Epithelial cell of esophagus (primary cell): ENCODE measurements at regions not wholly inside any gene's neighbourhood (a gene's known extent, or its start where the extent isn't known, plus 50 kb on each side); places are given as distances from the start of the nearest gene placed in this dataset.

Source experiments
- DNase-seq: peaks from one replicate; pipeline ENCODE4 v3.0.0; 2010; ENCODE audit warnings: low read depth
- H3K4me3 ChIP-seq: 2 replicates; pipeline ENCODE4 v1.5.1; 2011; ENCODE audit warnings: mild to moderate bottlenecking, low read length, control low read depth
- TF ChIP-seq, protein P1 (sequence below): IDR thresholded peaks from 2 replicates; pipeline ENCODE4 v1.5.1; 2011; ENCODE audit warnings: low read depth, mild to moderate bottlenecking, low read length, control low read depth, inconsistent platforms; ENCODE audit not compliant: insufficient read depth; ENCODE audit errors: missing control alignments

- H3K4me3 ChIP-seq: no peak overlapping the region
- no peak for DNase-seq
- TF ChIP-seq, protein P1, sequence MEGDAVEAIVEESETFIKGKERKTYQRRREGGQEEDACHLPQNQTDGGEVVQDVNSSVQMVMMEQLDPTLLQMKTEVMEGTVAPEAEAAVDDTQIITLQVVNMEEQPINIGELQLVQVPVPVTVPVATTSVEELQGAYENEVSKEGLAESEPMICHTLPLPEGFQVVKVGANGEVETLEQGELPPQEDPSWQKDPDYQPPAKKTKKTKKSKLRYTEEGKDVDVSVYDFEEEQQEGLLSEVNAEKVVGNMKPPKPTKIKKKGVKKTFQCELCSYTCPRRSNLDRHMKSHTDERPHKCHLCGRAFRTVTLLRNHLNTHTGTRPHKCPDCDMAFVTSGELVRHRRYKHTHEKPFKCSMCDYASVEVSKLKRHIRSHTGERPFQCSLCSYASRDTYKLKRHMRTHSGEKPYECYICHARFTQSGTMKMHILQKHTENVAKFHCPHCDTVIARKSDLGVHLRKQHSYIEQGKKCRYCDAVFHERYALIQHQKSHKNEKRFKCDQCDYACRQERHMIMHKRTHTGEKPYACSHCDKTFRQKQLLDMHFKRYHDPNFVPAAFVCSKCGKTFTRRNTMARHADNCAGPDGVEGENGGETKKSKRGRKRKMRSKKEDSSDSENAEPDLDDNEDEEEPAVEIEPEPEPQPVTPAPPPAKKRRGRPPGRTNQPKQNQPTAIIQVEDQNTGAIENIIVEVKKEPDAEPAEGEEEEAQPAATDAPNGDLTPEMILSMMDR: no peak
These were observed 269.2 kb upstream of the RGS18 start for GRCh38 chr1:191888996-191889622.

- DNase-seq: no peak
- H3K4me3 ChIP-seq: no peak overlapping the region
- TF ChIP-seq, protein P1: no peak
These were observed 268.6 kb upstream of the RGS18 start for GRCh38 chr1:191889623-191890003.

- DNase-seq: peak; percentile 4
- TF ChIP-seq, protein P1: no peak
- H3K4me3 ChIP-seq: no peak overlapping the region
These were observed 267.7 kb upstream of the RGS18 start for GRCh38 chr1:191890433-191891088.

DNA sequence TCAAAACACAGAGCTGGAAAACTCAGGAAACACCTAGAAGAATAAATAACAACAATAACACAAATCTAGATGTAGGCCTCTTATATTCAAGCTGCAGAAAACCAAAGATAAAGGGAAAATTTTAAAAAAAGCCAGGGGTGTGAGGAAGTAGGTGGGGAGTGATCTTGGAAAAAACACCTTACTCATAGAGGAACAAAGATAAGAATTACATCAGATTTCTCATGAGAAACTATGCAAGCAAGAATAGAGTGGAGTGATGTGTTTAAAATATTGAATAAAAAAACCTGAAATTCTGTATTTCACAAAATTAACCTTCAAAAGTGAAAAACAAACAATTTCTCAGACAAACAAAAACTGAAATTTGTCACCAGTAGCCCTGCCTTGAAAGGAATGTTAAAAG is 265.5 kb upstream of the RGS18 start:
- TF ChIP-seq, protein P1: no peak
- DNase-seq: no peak
- H3K4me3 ChIP-seq: no peak overlapping the region

GRCh38 chr1:191895049-191895448 is 263.2 kb upstream of the RGS18 start:
- DNase-seq: no peak
- H3K4me3 ChIP-seq: no peak overlapping the region
- TF ChIP-seq, protein P1: no peak

DNA sequence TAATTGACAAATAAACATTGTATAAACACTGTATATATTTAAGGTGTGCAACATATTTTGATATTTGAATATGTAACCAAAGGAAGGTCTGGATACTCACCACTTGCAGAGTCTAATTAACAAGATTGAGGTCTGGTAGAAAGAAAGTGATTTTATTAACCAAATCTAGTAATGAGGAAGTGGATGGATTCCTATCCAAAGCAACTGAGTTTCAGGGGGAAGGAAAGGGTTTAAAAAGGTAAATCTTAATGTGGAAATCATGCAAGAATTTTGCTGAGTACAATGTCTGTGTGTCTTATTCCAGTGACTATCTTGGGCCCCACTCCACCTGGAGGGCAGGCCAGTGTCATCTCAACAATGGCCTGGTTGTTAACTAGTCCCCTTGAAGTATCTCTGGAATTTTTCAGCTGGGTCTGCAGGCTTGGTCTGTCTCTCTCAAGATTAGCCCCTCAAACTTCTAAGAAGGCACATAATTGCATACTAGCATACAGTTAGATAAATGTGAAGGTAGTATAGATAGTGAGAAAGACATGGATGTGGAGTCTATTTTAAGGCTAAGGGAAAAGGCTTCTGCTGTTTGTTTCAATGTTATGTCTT is 262.7 kb upstream of the RGS18 start:
- TF ChIP-seq, protein P1: no peak
- DNase-seq: no peak
- no peak overlapping the region for H3K4me3 ChIP-seq
